ENCODE measurements at regions not wholly inside any gene's neighbourhood (a gene's known extent, or its start where the extent isn't known, plus 50 kb on each side); places are given as distances from the start of the nearest gene placed in this dataset.

DNA sequence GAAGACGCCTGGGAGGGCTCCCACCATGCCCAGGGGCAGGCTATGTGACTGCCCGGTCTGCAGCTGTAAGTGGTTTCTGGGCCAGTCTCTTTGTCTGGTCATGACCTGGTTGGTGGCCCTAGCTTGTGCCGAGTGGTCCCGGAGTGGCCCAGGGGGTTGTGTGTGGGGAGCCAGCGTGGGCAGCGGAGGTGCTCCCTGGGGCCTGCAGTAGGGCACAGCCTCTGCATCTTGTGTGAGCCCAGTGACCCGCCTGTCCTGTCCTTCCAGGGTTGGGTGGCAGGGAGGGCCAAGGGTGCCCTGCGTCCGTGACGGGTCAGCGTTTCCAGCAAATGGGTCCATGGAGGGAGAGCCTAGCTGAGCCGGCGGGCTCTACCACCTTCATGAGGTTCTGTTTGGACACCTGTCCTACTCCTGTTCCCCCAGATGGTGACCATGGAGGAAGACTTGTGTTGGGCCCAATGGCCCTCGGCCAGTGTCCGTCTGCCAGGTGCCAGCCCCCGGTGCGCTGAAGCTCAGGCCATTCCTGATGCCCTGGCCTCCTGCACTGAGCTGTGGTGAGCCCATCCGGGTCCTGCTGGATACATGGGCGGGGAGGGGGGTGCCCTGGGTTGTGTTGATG, 215.4 kb downstream of the SNRPN start:
- BruUV-seq (replicated peaks) = no TSS peak
- Histone ChIP-seq H3K36me3 (ENCODE audit: control insufficient read depth in 2 of 2, extremely low read depth in 1 of 2, insufficient read depth in 2 of 2, low read length in 2 of 2) (no peaks in the 10 kb centered on the region), H3K4me3 (replicated peaks in 1 of 3; ENCODE audit: insufficient read depth in 1 of 3, low read depth in 1 of 3, low read length in 3 of 3) (no peak overlapping the region), H3K4me1 (ENCODE audit: control insufficient read depth, extremely low read depth, insufficient read depth, low read length) (no peaks in the 10 kb centered on the region), H3K9ac (replicated peaks; ENCODE audit: extremely low read depth, insufficient read depth, low read length) (no peak overlapping the region), H3K9me1 (replicated peaks; ENCODE audit: control insufficient read depth, extremely low read depth, insufficient read depth, low read length) (no peaks in the 10 kb centered on the region), H3K79me2 (ENCODE audit: control insufficient read depth, insufficient read depth, low read length) (no peaks in the 10 kb centered on the region), H3K27me3 (ENCODE audit: control insufficient read depth in 2 of 2, insufficient read depth in 2 of 2, low read length in 2 of 2) (no peaks in the 10 kb centered on the region), H4K20me1 (replicated peaks; ENCODE audit: control insufficient read depth, extremely low read depth, insufficient read depth, low read length) (no peaks in the 10 kb centered on the region), H3K27ac (ENCODE audit: insufficient read depth, low read depth, low read length) (no peak overlapping the region), H2AFZ (ENCODE audit: low read depth, low read length) (no peak overlapping the region), H3K4me2 (ENCODE audit: insufficient read depth, low read length) (no peak overlapping the region), H3K9me3 (replicated peaks; ENCODE audit: control insufficient read depth, insufficient read depth, low read length) (peaks cover 4% of the 10 kb centered on the region)
- DNase-seq (ENCODE audit: low read depth, low spot score) (no peak), FAIRE-seq (no peak)
- dilution Hi-C loops (cut with MboI; ENCODE audit: extremely low pct_ligation_motif_present, low sequenced_read_pairs) = no loop called here
- intact Hi-C loops (cut with micrococcal nuclease) = no loop called here
- ChIA-PET CTCF (no interaction called here), POLR2A (no interaction called here)
- TF ChIP-seq POLR2AphosphoS5 (IDR thresholded peaks at IDR 0.05; ENCODE audit: insufficient read depth, low read depth, low read length) (no peak), GATA2 (IDR thresholded peaks at IDR 0.05; ENCODE audit: insufficient read depth, insufficient read length, low read depth, low read length) (no peak)

DNA sequence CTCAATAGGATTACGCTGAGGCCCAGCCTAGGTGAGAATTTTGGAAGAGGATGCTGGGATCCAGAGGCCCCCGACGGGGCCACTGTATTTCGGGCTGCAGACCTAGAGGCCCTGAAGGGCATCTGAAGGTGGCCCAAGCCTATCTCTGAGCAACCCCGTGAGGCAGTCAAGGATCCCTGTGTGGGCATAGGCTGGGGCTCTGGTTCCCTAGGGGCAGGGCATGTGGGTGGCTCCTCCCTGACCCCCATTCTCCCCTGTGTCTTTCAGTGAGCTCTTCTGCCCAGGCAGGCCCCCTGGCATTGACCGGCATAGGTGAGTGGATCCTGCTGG, 216.0 kb downstream of the SNRPN start:
- Histone ChIP-seq H3K79me2 (ENCODE audit: control insufficient read depth, insufficient read depth, low read length) (no peaks in the 10 kb centered on the region), H3K9me1 (replicated peaks; ENCODE audit: control insufficient read depth, extremely low read depth, insufficient read depth, low read length) (no peaks in the 10 kb centered on the region), H3K9me3 (replicated peaks; ENCODE audit: control insufficient read depth, insufficient read depth, low read length) (peaks cover 4% of the 10 kb centered on the region), H3K27me3 (ENCODE audit: control insufficient read depth in 2 of 2, insufficient read depth in 2 of 2, low read length in 2 of 2) (no peaks in the 10 kb centered on the region), H3K9ac (replicated peaks; ENCODE audit: extremely low read depth, insufficient read depth, low read length) (no peak overlapping the region), H3K4me2 (ENCODE audit: insufficient read depth, low read length) (no peak overlapping the region), H3K4me3 (replicated peaks in 1 of 3; ENCODE audit: insufficient read depth in 1 of 3, low read depth in 1 of 3, low read length in 3 of 3) (no peak overlapping the region), H3K4me1 (ENCODE audit: control insufficient read depth, extremely low read depth, insufficient read depth, low read length) (no peaks in the 10 kb centered on the region), H2AFZ (ENCODE audit: low read depth, low read length) (no peak overlapping the region), H3K27ac (ENCODE audit: insufficient read depth, low read depth, low read length) (no peak overlapping the region), H4K20me1 (replicated peaks; ENCODE audit: control insufficient read depth, extremely low read depth, insufficient read depth, low read length) (no peaks in the 10 kb centered on the region), H3K36me3 (ENCODE audit: control insufficient read depth in 2 of 2, extremely low read depth in 1 of 2, insufficient read depth in 2 of 2, low read length in 2 of 2) (no peaks in the 10 kb centered on the region)
- intact Hi-C loops (cut with micrococcal nuclease) = no loop called here
- dilution Hi-C loops (cut with MboI; ENCODE audit: extremely low pct_ligation_motif_present, low sequenced_read_pairs) = no loop called here
- DNase-seq (ENCODE audit: low read depth, low spot score) = no peak
- TF ChIP-seq JUN (IDR thresholded peaks at IDR 0.05; ENCODE audit: borderline replicate concordance, insufficient read depth, insufficient read length, low read depth) (no peak), POLR2A (IDR thresholded peaks at IDR 0.05; ENCODE audit: low read depth, low read length) (no peak), FOS (IDR thresholded peaks at IDR 0.05; ENCODE audit: borderline replicate concordance, insufficient read depth, low read length) (no peak), POLR2AphosphoS5 (IDR thresholded peaks at IDR 0.05; ENCODE audit: insufficient read depth, low read depth, low read length) (no peak), MYC (IDR thresholded peaks at IDR 0.05; ENCODE audit: low read depth, low read length) (no peak), GATA2 (IDR thresholded peaks at IDR 0.05; ENCODE audit: insufficient read depth, insufficient read length, low read depth, low read length) (no peak), EZH2 (IDR thresholded peaks at IDR 0.05; ENCODE audit: borderline replicate concordance, low read depth, low read length, severe bottlenecking) (no peak)
- TF ChIP-seq, protein P1, sequence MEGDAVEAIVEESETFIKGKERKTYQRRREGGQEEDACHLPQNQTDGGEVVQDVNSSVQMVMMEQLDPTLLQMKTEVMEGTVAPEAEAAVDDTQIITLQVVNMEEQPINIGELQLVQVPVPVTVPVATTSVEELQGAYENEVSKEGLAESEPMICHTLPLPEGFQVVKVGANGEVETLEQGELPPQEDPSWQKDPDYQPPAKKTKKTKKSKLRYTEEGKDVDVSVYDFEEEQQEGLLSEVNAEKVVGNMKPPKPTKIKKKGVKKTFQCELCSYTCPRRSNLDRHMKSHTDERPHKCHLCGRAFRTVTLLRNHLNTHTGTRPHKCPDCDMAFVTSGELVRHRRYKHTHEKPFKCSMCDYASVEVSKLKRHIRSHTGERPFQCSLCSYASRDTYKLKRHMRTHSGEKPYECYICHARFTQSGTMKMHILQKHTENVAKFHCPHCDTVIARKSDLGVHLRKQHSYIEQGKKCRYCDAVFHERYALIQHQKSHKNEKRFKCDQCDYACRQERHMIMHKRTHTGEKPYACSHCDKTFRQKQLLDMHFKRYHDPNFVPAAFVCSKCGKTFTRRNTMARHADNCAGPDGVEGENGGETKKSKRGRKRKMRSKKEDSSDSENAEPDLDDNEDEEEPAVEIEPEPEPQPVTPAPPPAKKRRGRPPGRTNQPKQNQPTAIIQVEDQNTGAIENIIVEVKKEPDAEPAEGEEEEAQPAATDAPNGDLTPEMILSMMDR (IDR thresholded peaks at IDR 0.05; ENCODE audit: extremely low read depth in 1 of 2, insufficient read depth in 1 of 2, low read depth in 1 of 2, low read length in 2 of 2) = no peak
- TF ChIP-seq, protein P2, sequence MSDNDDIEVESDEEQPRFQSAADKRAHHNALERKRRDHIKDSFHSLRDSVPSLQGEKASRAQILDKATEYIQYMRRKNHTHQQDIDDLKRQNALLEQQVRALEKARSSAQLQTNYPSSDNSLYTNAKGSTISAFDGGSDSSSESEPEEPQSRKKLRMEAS (IDR thresholded peaks at IDR 0.05; ENCODE audit: insufficient read depth, insufficient read length) = no peak
- ChIA-PET CTCF (no interaction called here), POLR2A (no interaction called here)
- FAIRE-seq = no peak
- BruUV-seq (replicated peaks) = no TSS peak
